ENCODE measurements at regions not wholly inside any gene's neighbourhood (a gene's known extent, or its start where the extent isn't known, plus 50 kb on each side); places are given as distances from the start of the nearest gene placed in this dataset.

GRCh38 chr18:64401268-64402060 lies 252.6 kb upstream of the LINC00305 start (continued):
- TF ChIP-seq SNAI1 (CRISPR knock-in tag; IDR thresholded peaks at IDR 0.05; ENCODE audit: borderline replicate concordance) (no peak), PHF20 (CRISPR knock-in tag; IDR thresholded peaks at IDR 0.05) (no peak), ZNF746 (CRISPR knock-in tag; IDR thresholded peaks at IDR 0.05) (no peak), ZMAT3 (CRISPR knock-in tag; conservative IDR thresholded peaks at IDR 0.05) (no peak), XBP1 (CRISPR knock-in tag; IDR thresholded peaks at IDR 0.05) (no peak), KIAA2018 (CRISPR knock-in tag; IDR thresholded peaks at IDR 0.05; ENCODE audit: borderline replicate concordance) (no peak), ATF1 (CRISPR knock-in tag; IDR thresholded peaks at IDR 0.05) (no peak)
